Panc1 (cell line): ENCODE measurements at regions not wholly inside any gene's neighbourhood (a gene's known extent, or its start where the extent isn't known, plus 50 kb on each side); places are given as distances from the start of the nearest gene placed in this dataset.

Source experiments
- ATAC-seq: fragments of 200-7000 bp; cut with Tn5 transposase; 2 replicates; pipeline ENCODE4 v1.9.1; 2020; ENCODE audit warnings: mild to moderate bottlenecking, moderate library complexity
- BruUV-seq: library from RNA; stranded (reverse); fragments of 400-500 nt; replicated peaks from 2 replicates; lab custom pipeline; 2021; lab: Mats Ljungman, UMichigan
- CTCF ChIA-PET: fragments of 300-600 bp; sonication (Branson Sonifier 250); formaldehyde crosslinking; loops from one replicate; lab custom pipeline; 2022; ENCODE audit warnings: antibody characterized with exemption; lab: Charles Lee
- POLR2A ChIA-PET: fragments of 300-600 bp; sonication (Branson Sonifier 250); formaldehyde crosslinking; loops from one replicate; lab custom pipeline; 2022; ENCODE audit warnings: antibody characterized with exemption; lab: Charles Lee
- DNase-seq: peaks from one replicate; pipeline ENCODE4 v3.0.0-alpha.2; 2010; ENCODE audit warnings: low read depth, low spot score
- H3K27ac ChIP-seq: 2 replicates; pipeline ENCODE4 v1.5.1; 2011; ENCODE audit warnings: mild to moderate bottlenecking, low read length, inconsistent platforms
- H3K27me3 ChIP-seq: fragments of 200-500 bp; sonication (Bioruptor generic); 2 replicates; pipeline ENCODE4 v1.6.0; 2014; ENCODE audit warnings: low read length, inconsistent platforms; ENCODE audit not compliant: control insufficient read depth, insufficient read depth
- H3K36me3 ChIP-seq: fragments of 200-500 bp; sonication (Bioruptor generic); 2 replicates; pipeline ENCODE4 v1.5.1; 2014; ENCODE audit warnings: inconsistent platforms, mild to moderate bottlenecking, low read length, moderate library complexity; ENCODE audit not compliant: control insufficient read depth, insufficient read depth
- H3K4me1 ChIP-seq: 2 replicates; pipeline ENCODE4 v1.5.1; 2011; ENCODE audit warnings: inconsistent platforms, mild to moderate bottlenecking, low read length, moderate library complexity; ENCODE audit not compliant: control insufficient read depth, insufficient read depth
- H3K4me3 ChIP-seq, 2 experiments: 2 replicates each; pipeline ENCODE4 v1.5.1; 2011 to 2012; ENCODE audit warnings: low read depth in 2 of 2, low read length in 2 of 2, mild to moderate bottlenecking in 2 of 2, inconsistent platforms in 1 of 2, moderate library complexity in 1 of 2
- H3K9me3 ChIP-seq: fragments of 200-500 bp; sonication (Bioruptor generic); 2 replicates; pipeline ENCODE4 v1.5.1; 2014; ENCODE audit warnings: low read depth, mild to moderate bottlenecking, inconsistent platforms, low read length, moderate library complexity; ENCODE audit not compliant: control insufficient read depth, insufficient read depth
- POLR2AphosphoS5 ChIP-seq: IDR thresholded peaks from 2 replicates; pipeline ENCODE4 v1.6.1; 2012; ENCODE audit warnings: mild to moderate bottlenecking, low read depth, low read length, moderate library complexity
- SIN3A ChIP-seq: IDR thresholded peaks from 2 replicates; pipeline ENCODE4 v1.6.1; 2012; ENCODE audit warnings: low read depth, mild to moderate bottlenecking, low read length, moderate library complexity, borderline replicate concordance; ENCODE audit not compliant: insufficient read depth
- TCF7L2 ChIP-seq: IDR thresholded peaks from 2 replicates; pipeline ENCODE4 v1.6.1; 2011; ENCODE audit warnings: mild to moderate bottlenecking, low read depth, low read length, inconsistent platforms
- in situ Hi-C: cut with HindIII; loops from 2 replicates; pipeline ENCODE4 v1.10.0; 2016; ENCODE audit warnings: low sequenced_read_pairs, low pct_unique_long_range_greater_than_20kb
- intact Hi-C: fragments of 100-400 bp; cut with micrococcal nuclease; formaldehyde crosslinking; loops from one replicate; pipeline ENCODE4 v1.10.0; 2022; ENCODE audit not compliant: unreplicated experiment
- TF ChIP-seq, protein P1 (sequence below), 2 experiments: IDR thresholded peaks; 2 replicates each; pipeline ENCODE4 v1.6.1; 2011 to 2012; ENCODE audit warnings: low read depth in 2 of 2, control low read depth in 1 of 2, low read length in 1 of 2, mild to moderate bottlenecking in 1 of 2, moderate library complexity in 1 of 2; ENCODE audit not compliant: insufficient read depth in 1 of 2
- TF ChIP-seq, protein P2 (sequence below): fragments of 450-650 bp; IDR thresholded peaks from 2 replicates; pipeline ENCODE4 v1.5.1; 2017; ENCODE audit warnings: mild to moderate bottlenecking

DNA sequence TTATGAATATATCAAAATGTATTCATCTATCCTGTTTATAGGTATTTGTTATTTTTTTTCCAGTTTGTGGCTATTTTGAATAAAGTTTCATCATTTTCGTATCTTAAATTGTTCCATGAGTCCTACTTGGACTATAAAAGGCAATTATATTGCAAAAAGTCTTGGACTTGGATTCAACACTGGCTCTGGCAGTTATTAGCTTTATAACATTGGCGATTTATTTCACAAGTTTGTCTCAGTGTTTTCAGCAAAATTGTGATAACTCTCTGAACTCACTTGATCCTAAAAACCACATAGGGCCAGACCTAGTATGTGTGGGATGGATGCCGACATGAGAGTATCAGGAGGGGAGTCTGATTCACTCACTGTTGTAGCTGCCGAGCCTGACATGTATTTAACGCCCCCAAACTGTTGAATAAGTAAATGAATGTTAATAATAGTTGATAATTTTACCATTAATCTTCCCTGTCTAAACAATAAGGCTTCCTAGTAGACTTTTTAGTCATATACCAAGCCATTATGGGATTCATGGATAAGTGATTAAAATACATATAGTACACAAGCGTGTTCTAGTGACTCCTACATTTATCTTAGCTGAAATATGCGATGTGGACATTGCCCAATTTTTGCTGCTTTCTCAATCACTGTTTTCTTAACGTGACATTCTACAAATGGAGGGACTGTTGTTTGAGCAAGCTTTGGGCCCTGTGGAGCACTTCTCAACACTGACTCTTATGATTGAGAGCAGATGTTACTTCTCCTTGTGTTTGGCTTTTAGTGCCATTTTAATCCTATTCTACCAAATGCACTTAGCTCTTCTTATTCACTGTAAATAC lies 907.6 kb downstream of the EPHA4 start:
- CTCF ChIA-PET = no interaction called here
- no peak overlapping the region for H3K27ac ChIP-seq
- H3K27me3 ChIP-seq = no peaks in the 10 kb centered on the region
- H3K9me3 ChIP-seq = no peaks in the 10 kb centered on the region
- TF ChIP-seq SIN3A (no peak), TCF7L2 (no peak), POLR2AphosphoS5 (no peak)
- TF ChIP-seq, protein P1, sequence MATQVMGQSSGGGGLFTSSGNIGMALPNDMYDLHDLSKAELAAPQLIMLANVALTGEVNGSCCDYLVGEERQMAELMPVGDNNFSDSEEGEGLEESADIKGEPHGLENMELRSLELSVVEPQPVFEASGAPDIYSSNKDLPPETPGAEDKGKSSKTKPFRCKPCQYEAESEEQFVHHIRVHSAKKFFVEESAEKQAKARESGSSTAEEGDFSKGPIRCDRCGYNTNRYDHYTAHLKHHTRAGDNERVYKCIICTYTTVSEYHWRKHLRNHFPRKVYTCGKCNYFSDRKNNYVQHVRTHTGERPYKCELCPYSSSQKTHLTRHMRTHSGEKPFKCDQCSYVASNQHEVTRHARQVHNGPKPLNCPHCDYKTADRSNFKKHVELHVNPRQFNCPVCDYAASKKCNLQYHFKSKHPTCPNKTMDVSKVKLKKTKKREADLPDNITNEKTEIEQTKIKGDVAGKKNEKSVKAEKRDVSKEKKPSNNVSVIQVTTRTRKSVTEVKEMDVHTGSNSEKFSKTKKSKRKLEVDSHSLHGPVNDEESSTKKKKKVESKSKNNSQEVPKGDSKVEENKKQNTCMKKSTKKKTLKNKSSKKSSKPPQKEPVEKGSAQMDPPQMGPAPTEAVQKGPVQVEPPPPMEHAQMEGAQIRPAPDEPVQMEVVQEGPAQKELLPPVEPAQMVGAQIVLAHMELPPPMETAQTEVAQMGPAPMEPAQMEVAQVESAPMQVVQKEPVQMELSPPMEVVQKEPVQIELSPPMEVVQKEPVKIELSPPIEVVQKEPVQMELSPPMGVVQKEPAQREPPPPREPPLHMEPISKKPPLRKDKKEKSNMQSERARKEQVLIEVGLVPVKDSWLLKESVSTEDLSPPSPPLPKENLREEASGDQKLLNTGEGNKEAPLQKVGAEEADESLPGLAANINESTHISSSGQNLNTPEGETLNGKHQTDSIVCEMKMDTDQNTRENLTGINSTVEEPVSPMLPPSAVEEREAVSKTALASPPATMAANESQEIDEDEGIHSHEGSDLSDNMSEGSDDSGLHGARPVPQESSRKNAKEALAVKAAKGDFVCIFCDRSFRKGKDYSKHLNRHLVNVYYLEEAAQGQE (IDR thresholded peaks at IDR 0.05; ENCODE audit: insufficient read depth in 1 of 2, low read depth in 2 of 2, low read length in 1 of 2) = no peak
- TF ChIP-seq, protein P2, sequence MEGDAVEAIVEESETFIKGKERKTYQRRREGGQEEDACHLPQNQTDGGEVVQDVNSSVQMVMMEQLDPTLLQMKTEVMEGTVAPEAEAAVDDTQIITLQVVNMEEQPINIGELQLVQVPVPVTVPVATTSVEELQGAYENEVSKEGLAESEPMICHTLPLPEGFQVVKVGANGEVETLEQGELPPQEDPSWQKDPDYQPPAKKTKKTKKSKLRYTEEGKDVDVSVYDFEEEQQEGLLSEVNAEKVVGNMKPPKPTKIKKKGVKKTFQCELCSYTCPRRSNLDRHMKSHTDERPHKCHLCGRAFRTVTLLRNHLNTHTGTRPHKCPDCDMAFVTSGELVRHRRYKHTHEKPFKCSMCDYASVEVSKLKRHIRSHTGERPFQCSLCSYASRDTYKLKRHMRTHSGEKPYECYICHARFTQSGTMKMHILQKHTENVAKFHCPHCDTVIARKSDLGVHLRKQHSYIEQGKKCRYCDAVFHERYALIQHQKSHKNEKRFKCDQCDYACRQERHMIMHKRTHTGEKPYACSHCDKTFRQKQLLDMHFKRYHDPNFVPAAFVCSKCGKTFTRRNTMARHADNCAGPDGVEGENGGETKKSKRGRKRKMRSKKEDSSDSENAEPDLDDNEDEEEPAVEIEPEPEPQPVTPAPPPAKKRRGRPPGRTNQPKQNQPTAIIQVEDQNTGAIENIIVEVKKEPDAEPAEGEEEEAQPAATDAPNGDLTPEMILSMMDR = no peak
- BruUV-seq = no TSS peak
- in situ Hi-C loops = no loop called here
- POLR2A ChIA-PET = no interaction called here
- intact Hi-C loops = no loop called here
- no peak overlapping the region for H3K4me3 ChIP-seq
- no peaks in the 10 kb centered on the region for H3K36me3 ChIP-seq
- ATAC-seq = no peak
- H3K4me1 ChIP-seq = no peaks in the 10 kb centered on the region
- no peak for DNase-seq

DNA sequence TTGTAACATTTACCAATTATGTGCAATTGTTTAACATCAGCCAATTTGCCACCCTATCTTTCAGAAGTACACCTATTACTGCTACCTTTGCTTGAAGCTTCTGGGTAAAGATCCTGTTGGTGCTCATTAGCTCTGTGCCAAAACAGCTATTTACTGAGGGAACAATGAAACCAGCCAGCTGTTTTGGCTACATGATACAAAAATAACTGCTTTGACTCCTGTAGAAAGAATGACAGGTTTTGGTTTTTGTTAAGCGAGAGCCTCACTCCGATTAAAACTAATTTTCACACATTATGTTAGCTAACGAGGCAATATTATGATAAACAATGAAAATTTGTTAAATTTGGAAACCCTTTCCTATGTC lies 907.0 kb downstream of the EPHA4 start:
- POLR2A ChIA-PET = no interaction called here
- in situ Hi-C loops = no loop called here
- CTCF ChIA-PET = no interaction called here
- ATAC-seq (no peak), DNase-seq (no peak)
- H3K9me3 ChIP-seq = no peaks in the 10 kb centered on the region
- H3K4me1 ChIP-seq = no peaks in the 10 kb centered on the region
- no peak overlapping the region for H3K4me3 ChIP-seq
- H3K36me3 ChIP-seq = no peaks in the 10 kb centered on the region
- no peaks in the 10 kb centered on the region for H3K27me3 ChIP-seq
- TF ChIP-seq, protein P2 = no peak
- TF ChIP-seq, protein P1 (IDR thresholded peaks at IDR 0.05; ENCODE audit: insufficient read depth in 1 of 2, low read depth in 2 of 2, low read length in 1 of 2) = no peak
- TF ChIP-seq SIN3A = no peak
- no peak for TF ChIP-seq TCF7L2
- TF ChIP-seq POLR2AphosphoS5 = no peak
- H3K27ac ChIP-seq = no peak overlapping the region
- intact Hi-C loops = no loop called here
- no TSS peak for BruUV-seq
